ENCODE measurements at regions not wholly inside any gene's neighbourhood (a gene's known extent, or its start where the extent isn't known, plus 50 kb on each side); places are given as distances from the start of the nearest gene placed in this dataset.

DNA sequence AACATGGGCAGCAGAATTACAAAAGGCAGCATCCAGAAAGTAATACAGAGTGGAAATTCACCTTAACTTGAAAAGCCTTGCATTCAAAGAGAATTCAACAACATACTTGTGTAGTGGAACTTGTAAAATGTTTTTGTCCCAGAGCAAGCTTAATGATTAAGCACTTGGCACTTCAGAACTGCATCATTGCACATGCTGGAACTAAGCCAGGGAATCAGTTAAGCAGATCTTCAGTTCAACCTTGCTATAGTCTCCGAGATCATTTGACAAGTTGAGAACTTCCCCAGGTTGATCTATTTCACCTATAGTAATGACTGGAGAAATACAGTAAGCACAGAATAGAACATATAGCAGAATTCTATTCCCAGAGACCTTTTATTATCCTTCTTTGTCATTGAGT is 1337.2 kb upstream of the NXPH2 start:
- Histone ChIP-seq H3K4me3 (replicated peaks in 1 of 3; ENCODE audit: insufficient read depth in 1 of 3, low read depth in 1 of 3, low read length in 3 of 3) (no peak overlapping the region), H3K27ac (ENCODE audit: insufficient read depth, low read depth, low read length) (no peak overlapping the region), H3K9me1 (replicated peaks; ENCODE audit: control insufficient read depth, extremely low read depth, insufficient read depth, low read length) (no peaks in the 10 kb centered on the region), H3K4me2 (ENCODE audit: insufficient read depth, low read length) (no peak overlapping the region), H2AFZ (ENCODE audit: low read depth, low read length) (no peak overlapping the region), H3K27me3 (ENCODE audit: control insufficient read depth in 2 of 2, insufficient read depth in 2 of 2, low read length in 2 of 2) (no peaks in the 10 kb centered on the region), H3K9ac (replicated peaks; ENCODE audit: extremely low read depth, insufficient read depth, low read length) (no peak overlapping the region), H3K36me3 (ENCODE audit: control insufficient read depth in 2 of 2, extremely low read depth in 1 of 2, insufficient read depth in 2 of 2, low read length in 2 of 2) (no peaks in the 10 kb centered on the region), H3K79me2 (ENCODE audit: control insufficient read depth, insufficient read depth, low read length) (no peaks in the 10 kb centered on the region), H3K9me3 (replicated peaks; ENCODE audit: control insufficient read depth, insufficient read depth, low read length) (no peaks in the 10 kb centered on the region), H3K4me1 (ENCODE audit: control insufficient read depth, extremely low read depth, insufficient read depth, low read length) (no peaks in the 10 kb centered on the region), H4K20me1 (replicated peaks; ENCODE audit: control insufficient read depth, extremely low read depth, insufficient read depth, low read length) (no peaks in the 10 kb centered on the region)
- POLR2A ChIA-PET = no interaction called here
- FAIRE-seq (no peak), DNase-seq (ENCODE audit: low read depth, low spot score) (no peak)
- intact Hi-C loops (cut with micrococcal nuclease) = loop anchor here (10.0 kb wide), 1 partner anchor 207 kb away; no protein-coding TSS in a partner anchor
- dilution Hi-C loops (cut with MboI; ENCODE audit: extremely low pct_ligation_motif_present, low sequenced_read_pairs) = no loop called here
- no TSS peak for BruUV-seq (replicated peaks)
- CTCF ChIA-PET = no interaction called here
- TF ChIP-seq EZH2 (IDR thresholded peaks at IDR 0.05; ENCODE audit: borderline replicate concordance, low read depth, low read length, severe bottlenecking) (no peak), MYC (IDR thresholded peaks at IDR 0.05; ENCODE audit: low read depth, low read length) (no peak), POLR2AphosphoS5 (IDR thresholded peaks at IDR 0.05; ENCODE audit: insufficient read depth, low read depth, low read length) (no peak), JUN (IDR thresholded peaks at IDR 0.05; ENCODE audit: borderline replicate concordance, insufficient read depth, insufficient read length, low read depth) (no peak)
- TF ChIP-seq, protein P1, sequence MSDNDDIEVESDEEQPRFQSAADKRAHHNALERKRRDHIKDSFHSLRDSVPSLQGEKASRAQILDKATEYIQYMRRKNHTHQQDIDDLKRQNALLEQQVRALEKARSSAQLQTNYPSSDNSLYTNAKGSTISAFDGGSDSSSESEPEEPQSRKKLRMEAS (IDR thresholded peaks at IDR 0.05; ENCODE audit: insufficient read depth, insufficient read length) = no peak
- TF ChIP-seq, protein P2, sequence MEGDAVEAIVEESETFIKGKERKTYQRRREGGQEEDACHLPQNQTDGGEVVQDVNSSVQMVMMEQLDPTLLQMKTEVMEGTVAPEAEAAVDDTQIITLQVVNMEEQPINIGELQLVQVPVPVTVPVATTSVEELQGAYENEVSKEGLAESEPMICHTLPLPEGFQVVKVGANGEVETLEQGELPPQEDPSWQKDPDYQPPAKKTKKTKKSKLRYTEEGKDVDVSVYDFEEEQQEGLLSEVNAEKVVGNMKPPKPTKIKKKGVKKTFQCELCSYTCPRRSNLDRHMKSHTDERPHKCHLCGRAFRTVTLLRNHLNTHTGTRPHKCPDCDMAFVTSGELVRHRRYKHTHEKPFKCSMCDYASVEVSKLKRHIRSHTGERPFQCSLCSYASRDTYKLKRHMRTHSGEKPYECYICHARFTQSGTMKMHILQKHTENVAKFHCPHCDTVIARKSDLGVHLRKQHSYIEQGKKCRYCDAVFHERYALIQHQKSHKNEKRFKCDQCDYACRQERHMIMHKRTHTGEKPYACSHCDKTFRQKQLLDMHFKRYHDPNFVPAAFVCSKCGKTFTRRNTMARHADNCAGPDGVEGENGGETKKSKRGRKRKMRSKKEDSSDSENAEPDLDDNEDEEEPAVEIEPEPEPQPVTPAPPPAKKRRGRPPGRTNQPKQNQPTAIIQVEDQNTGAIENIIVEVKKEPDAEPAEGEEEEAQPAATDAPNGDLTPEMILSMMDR (IDR thresholded peaks at IDR 0.05; ENCODE audit: extremely low read depth in 1 of 2, insufficient read depth in 1 of 2, low read depth in 1 of 2, low read length in 2 of 2) = no peak
